ENCODE measurements at regions not wholly inside any gene's neighbourhood (a gene's known extent, or its start where the extent isn't known, plus 50 kb on each side); places are given as distances from the start of the nearest gene placed in this dataset.

GRCh38 chr4:75289914-75290582 is 224.2 kb downstream of the RCHY1 start:
- H3K9ac ChIP-seq (ENCODE audit: low read length) = no peak overlapping the region
- no peaks in the 10 kb centered on the region for H3K9me3 ChIP-seq (ENCODE audit: low read length)
- H3K27ac ChIP-seq (ENCODE audit: low read depth, low read length, poor library complexity, severe bottlenecking) = no peak overlapping the region
- no peaks in the 10 kb centered on the region for H3K27me3 ChIP-seq (ENCODE audit: insufficient read depth, low read length)
- no peaks in the 10 kb centered on the region for H3K36me3 ChIP-seq (ENCODE audit: insufficient read depth, low read length)
- no peaks in the 10 kb centered on the region for H3K79me2 ChIP-seq (ENCODE audit: insufficient read depth, low read length)
- H3K9me2 ChIP-seq (ENCODE audit: low read depth, low read length) = no peaks in the 10 kb centered on the region
- TF ChIP-seq CTCF (IDR thresholded peaks at IDR 0.05; ENCODE audit: low read length) (peak; percentile 70), EZH2 (IDR thresholded peaks at IDR 0.05; ENCODE audit: borderline replicate concordance, low read length) (no peak)
- no peak overlapping the region for H3K4me2 ChIP-seq (ENCODE audit: low read length)
- no peaks in the 10 kb centered on the region for H3K4me1 ChIP-seq (ENCODE audit: insufficient read depth, low read length, severe bottlenecking)
- no peaks in the 10 kb centered on the region for H3F3A ChIP-seq (ENCODE audit: insufficient read depth, low read length)
- H4K20me1 ChIP-seq (ENCODE audit: insufficient read depth, low read length) = no peaks in the 10 kb centered on the region
- no peak overlapping the region for H2AFZ ChIP-seq (ENCODE audit: low read length)
- no peak overlapping the region for H3K4me3 ChIP-seq (ENCODE audit: low read depth, low read length, poor library complexity, severe bottlenecking)

- Histone ChIP-seq H3F3A (ENCODE audit: insufficient read depth, low read length) (no peaks in the 10 kb centered on the region), H3K4me2 (ENCODE audit: low read length) (no peak overlapping the region), H3K27ac (ENCODE audit: low read depth, low read length, poor library complexity, severe bottlenecking) (no peak overlapping the region), H3K9me3 (ENCODE audit: low read length) (no peaks in the 10 kb centered on the region), H4K20me1 (ENCODE audit: insufficient read depth, low read length) (no peaks in the 10 kb centered on the region), H3K9ac (ENCODE audit: low read length) (no peak overlapping the region), H3K36me3 (ENCODE audit: insufficient read depth, low read length) (no peaks in the 10 kb centered on the region), H3K27me3 (ENCODE audit: insufficient read depth, low read length) (no peaks in the 10 kb centered on the region), H3K79me2 (ENCODE audit: insufficient read depth, low read length) (no peaks in the 10 kb centered on the region), H2AFZ (ENCODE audit: low read length) (no peak overlapping the region), H3K4me1 (ENCODE audit: insufficient read depth, low read length, severe bottlenecking) (no peaks in the 10 kb centered on the region), H3K9me2 (ENCODE audit: low read depth, low read length) (no peaks in the 10 kb centered on the region), H3K4me3 (ENCODE audit: low read depth, low read length, poor library complexity, severe bottlenecking) (no peak overlapping the region)
- TF ChIP-seq CTCF (IDR thresholded peaks at IDR 0.05; ENCODE audit: low read length) (no peak), EZH2 (IDR thresholded peaks at IDR 0.05; ENCODE audit: borderline replicate concordance, low read length) (no peak)
Measured at GRCh38 chr4:75287738-75288517, 226.3 kb downstream of the RCHY1 start.

- H4K20me1 ChIP-seq (ENCODE audit: insufficient read depth, low read length) = no peaks in the 10 kb centered on the region
- H3K9ac ChIP-seq (ENCODE audit: low read length) = no peak overlapping the region
- H3K4me3 ChIP-seq (ENCODE audit: low read depth, low read length, poor library complexity, severe bottlenecking) = no peak overlapping the region
- no peak overlapping the region for H3K4me2 ChIP-seq (ENCODE audit: low read length)
- H3K27me3 ChIP-seq (ENCODE audit: insufficient read depth, low read length) = no peaks in the 10 kb centered on the region
- no peaks in the 10 kb centered on the region for H3K9me3 ChIP-seq (ENCODE audit: low read length)
- no peak overlapping the region for H2AFZ ChIP-seq (ENCODE audit: low read length)
- no peak for TF ChIP-seq CTCF (IDR thresholded peaks at IDR 0.05; ENCODE audit: low read length)
- no peak for TF ChIP-seq EZH2 (IDR thresholded peaks at IDR 0.05; ENCODE audit: borderline replicate concordance, low read length)
- no peaks in the 10 kb centered on the region for H3K4me1 ChIP-seq (ENCODE audit: insufficient read depth, low read length, severe bottlenecking)
- H3K9me2 ChIP-seq (ENCODE audit: low read depth, low read length) = no peaks in the 10 kb centered on the region
- H3F3A ChIP-seq (ENCODE audit: insufficient read depth, low read length) = no peaks in the 10 kb centered on the region
- no peaks in the 10 kb centered on the region for H3K79me2 ChIP-seq (ENCODE audit: insufficient read depth, low read length)
- H3K27ac ChIP-seq (ENCODE audit: low read depth, low read length, poor library complexity, severe bottlenecking) = no peak overlapping the region
- no peaks in the 10 kb centered on the region for H3K36me3 ChIP-seq (ENCODE audit: insufficient read depth, low read length)
Measured at GRCh38 chr4:75285837-75286236, 228.4 kb downstream of the RCHY1 start.
